Uterus (tissue), 3 donors: ENCODE measurements at regions not wholly inside any gene's neighbourhood (a gene's known extent, or its start where the extent isn't known, plus 50 kb on each side); places are given as distances from the start of the nearest gene placed in this dataset.

Source experiments
- DNase-seq, 2 donors: peaks; one replicate each; pipeline ENCODE4 v3.0.0-alpha.2; 2019 to 2020
- H3K27ac ChIP-seq, 2 donors: fragments of 200-600 bp; sonication (generic); 1 replicate in 1 of 2; 2 replicates in 1 of 2; pipeline ENCODE4 v1.5.1; 2016 to 2018
- H3K27me3 ChIP-seq, 2 donors: fragments of 200-600 bp; sonication (generic); one replicate each; pipeline ENCODE4 v1.5.1; 2018 to 2019; ENCODE audit warnings: control low read depth in 1 of 2
- H3K36me3 ChIP-seq, 2 donors: fragments of 200-600 bp; sonication (generic); one replicate each; pipeline ENCODE4 v1.5.1; 2019; ENCODE audit warnings: control low read depth in 1 of 2
- H3K4me1 ChIP-seq, 2 donors: fragments of 200-600 bp; sonication (generic); one replicate each; pipeline ENCODE4 v1.5.1; 2018 to 2019; ENCODE audit warnings: control low read depth in 1 of 2
- H3K4me3 ChIP-seq, 2 donors: fragments of 200-600 bp; sonication (generic); 1 replicate in 1 of 2; 2 replicates in 1 of 2; pipeline ENCODE4 v1.5.1; 2018 to 2019; ENCODE audit warnings: mild to moderate bottlenecking in 1 of 2
- H3K9me3 ChIP-seq, 2 donors: fragments of 200-600 bp; sonication (generic); one replicate each; pipeline ENCODE4 v1.5.1; 2019; ENCODE audit warnings: control low read depth in 1 of 2
- POLR2A ChIP-seq, 2 donors: fragments of 450-650 bp; IDR thresholded peaks; one replicate each; pipeline ENCODE4 v1.6.1; 2016; ENCODE audit warnings: antibody characterized with exemption in 2 of 2, mild to moderate bottlenecking in 1 of 2, moderate library complexity in 1 of 2
- intact Hi-C: fragments of 100-400 bp; cut with DNase I; formaldehyde crosslinking; loops from one replicate; pipeline ENCODE4 v1.15.1; 2023; ENCODE audit warnings: low total_unique reads
- TF ChIP-seq, protein P1 (sequence below), 4 experiments: fragments of 200-600 bp in 2 of 4; fragments of 450-650 bp in 2 of 4; sonication (generic) in 2 of 4; IDR thresholded peaks; one replicate each; pipeline ENCODE4 v1.5.1; 2016 to 2019; ENCODE audit warnings: antibody characterized with exemption in 4 of 4, mild to moderate bottlenecking in 2 of 4, moderate library complexity in 1 of 4
- donor health status: DM: yes; HTN: yes; CAD: no.

DNA sequence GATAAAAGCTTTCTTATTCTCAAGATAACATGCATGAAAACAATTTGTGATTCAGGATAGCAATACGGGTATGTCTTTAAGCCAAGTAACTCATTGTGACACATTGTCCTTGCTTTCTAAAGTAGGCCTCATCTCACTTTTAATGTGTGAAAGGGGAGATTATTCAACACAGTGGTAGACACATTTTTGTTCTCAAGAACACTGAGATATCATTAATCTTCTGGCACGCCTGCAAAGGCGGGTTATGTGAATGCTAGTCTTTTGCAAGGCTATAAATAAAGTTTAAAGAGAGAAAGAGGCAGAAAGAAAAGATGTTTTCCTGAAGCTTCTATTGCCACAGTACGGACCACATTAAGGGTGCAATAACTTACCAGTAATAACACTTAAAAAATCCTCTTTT lies 181.8 kb upstream of the MEF2C start:
- H3K9me3 ChIP-seq, result no peaks in the 10 kb centered on the region
- no peaks in the 10 kb centered on the region for H3K36me3 ChIP-seq
- DNase-seq, result no peak
- H3K27ac ChIP-seq, result no peak overlapping the region
- H3K4me3 ChIP-seq, result no peak overlapping the region
- no peak for TF ChIP-seq POLR2A (IDR thresholded peaks at IDR 0.05)
- TF ChIP-seq, protein P1, sequence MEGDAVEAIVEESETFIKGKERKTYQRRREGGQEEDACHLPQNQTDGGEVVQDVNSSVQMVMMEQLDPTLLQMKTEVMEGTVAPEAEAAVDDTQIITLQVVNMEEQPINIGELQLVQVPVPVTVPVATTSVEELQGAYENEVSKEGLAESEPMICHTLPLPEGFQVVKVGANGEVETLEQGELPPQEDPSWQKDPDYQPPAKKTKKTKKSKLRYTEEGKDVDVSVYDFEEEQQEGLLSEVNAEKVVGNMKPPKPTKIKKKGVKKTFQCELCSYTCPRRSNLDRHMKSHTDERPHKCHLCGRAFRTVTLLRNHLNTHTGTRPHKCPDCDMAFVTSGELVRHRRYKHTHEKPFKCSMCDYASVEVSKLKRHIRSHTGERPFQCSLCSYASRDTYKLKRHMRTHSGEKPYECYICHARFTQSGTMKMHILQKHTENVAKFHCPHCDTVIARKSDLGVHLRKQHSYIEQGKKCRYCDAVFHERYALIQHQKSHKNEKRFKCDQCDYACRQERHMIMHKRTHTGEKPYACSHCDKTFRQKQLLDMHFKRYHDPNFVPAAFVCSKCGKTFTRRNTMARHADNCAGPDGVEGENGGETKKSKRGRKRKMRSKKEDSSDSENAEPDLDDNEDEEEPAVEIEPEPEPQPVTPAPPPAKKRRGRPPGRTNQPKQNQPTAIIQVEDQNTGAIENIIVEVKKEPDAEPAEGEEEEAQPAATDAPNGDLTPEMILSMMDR (IDR thresholded peaks at IDR 0.05), result no peak
- no peaks in the 10 kb centered on the region for H3K4me1 ChIP-seq
- intact Hi-C loops, result no loop called here
- H3K27me3 ChIP-seq, result no peaks in the 10 kb centered on the region

DNA sequence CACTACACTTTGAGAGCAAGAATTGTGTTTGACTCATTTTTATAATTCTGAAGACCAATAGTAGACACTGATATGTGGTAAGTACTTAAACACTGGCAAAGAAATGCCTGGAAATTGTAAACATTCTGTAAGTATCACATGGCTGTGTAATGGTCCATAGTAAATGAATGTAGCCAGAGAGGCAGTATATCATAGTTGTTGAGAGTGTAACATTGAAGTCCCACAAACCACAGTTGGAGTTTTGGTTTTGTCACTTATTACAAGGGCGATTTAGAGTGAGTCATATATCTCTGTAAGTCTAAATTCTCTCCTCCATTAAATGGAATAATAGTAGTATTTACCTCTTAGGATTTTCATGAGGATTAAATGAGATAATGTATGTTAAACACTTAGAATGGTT lies 181.1 kb upstream of the MEF2C start:
- intact Hi-C loops, result no loop called here
- H3K9me3 ChIP-seq, result no peaks in the 10 kb centered on the region
- DNase-seq, result no peak
- TF ChIP-seq POLR2A (IDR thresholded peaks at IDR 0.05), result no peak
- TF ChIP-seq, protein P1 (IDR thresholded peaks at IDR 0.05), result no peak
- no peak overlapping the region for H3K27ac ChIP-seq
- H3K36me3 ChIP-seq, result no peaks in the 10 kb centered on the region
- H3K4me3 ChIP-seq, result no peak overlapping the region
- no peaks in the 10 kb centered on the region for H3K4me1 ChIP-seq
- H3K27me3 ChIP-seq, result no peaks in the 10 kb centered on the region

DNA sequence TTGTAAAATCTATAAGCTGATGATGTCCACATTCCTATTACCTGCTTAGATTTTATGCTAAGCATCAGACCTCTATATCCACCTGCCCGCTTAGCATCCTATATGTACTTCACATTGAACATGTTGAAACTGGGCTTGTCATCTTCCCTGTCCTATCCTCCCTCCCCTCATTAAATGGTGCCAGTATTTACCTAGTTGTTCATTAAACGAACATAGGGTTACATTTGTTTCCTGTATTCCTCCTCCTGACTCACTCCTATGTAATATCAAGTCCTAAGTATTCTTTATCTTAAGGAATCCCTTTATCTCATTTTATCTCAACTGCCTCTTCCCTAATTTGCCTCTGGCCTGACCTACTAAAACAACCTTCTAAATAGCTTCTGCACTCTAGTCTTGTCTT lies 177.8 kb upstream of the MEF2C start:
- H3K36me3 ChIP-seq, result no peaks in the 10 kb centered on the region
- no peaks in the 10 kb centered on the region for H3K27me3 ChIP-seq
- intact Hi-C loops, result no loop called here
- no peaks in the 10 kb centered on the region for H3K4me1 ChIP-seq
- no peak overlapping the region for H3K27ac ChIP-seq
- TF ChIP-seq, protein P1 (IDR thresholded peaks at IDR 0.05), result no peak
- no peak for TF ChIP-seq POLR2A (IDR thresholded peaks at IDR 0.05)
- no peak overlapping the region for H3K4me3 ChIP-seq
- DNase-seq, result no peak
- H3K9me3 ChIP-seq, result no peaks in the 10 kb centered on the region

DNA sequence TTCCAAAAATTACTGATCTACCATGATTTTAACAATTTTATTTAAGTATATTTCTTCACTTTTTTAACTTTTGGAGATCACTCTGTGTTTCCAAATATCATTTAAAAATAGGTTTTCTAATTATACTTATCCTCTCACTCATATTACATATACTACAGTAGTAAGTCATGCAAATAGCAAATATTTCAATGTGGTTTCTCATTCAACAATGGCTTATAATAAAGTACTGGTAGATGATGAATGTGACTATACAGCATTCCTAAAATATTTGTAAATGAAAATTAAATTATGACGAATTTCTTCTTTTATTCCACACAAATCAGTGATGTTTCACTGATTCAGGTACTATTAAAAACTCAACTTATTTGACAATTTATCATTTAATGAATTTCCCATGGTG lies 176.3 kb upstream of the MEF2C start:
- intact Hi-C loops, result no loop called here
- H3K9me3 ChIP-seq, result no peaks in the 10 kb centered on the region
- no peak for DNase-seq
- no peak overlapping the region for H3K4me3 ChIP-seq
- no peaks in the 10 kb centered on the region for H3K4me1 ChIP-seq
- H3K27ac ChIP-seq, result no peak overlapping the region
- no peaks in the 10 kb centered on the region for H3K27me3 ChIP-seq
- no peak for TF ChIP-seq POLR2A (IDR thresholded peaks at IDR 0.05)
- TF ChIP-seq, protein P1 (IDR thresholded peaks at IDR 0.05), result no peak
- H3K36me3 ChIP-seq, result no peaks in the 10 kb centered on the region

DNA sequence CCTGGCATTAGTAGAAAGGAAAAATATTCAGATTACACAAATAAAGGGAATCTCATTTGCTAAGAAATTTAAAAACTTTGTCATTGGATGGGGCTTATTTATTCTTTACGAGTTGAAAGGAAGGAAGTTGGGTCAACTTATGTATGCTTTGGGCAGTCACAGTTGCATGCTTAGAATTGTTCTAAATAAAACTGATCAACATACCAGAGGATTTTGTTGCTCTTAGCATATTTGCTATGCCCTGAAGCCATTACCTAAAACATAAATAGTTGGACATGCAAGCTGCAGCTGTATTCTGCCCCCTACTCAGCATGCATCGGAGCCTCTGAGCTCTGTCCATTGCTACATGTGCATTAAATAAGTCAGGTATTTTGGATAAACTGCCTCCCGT lies 172.7 kb upstream of the MEF2C start:
- H3K9me3 ChIP-seq, result no peaks in the 10 kb centered on the region
- H3K36me3 ChIP-seq, result no peaks in the 10 kb centered on the region
- no peaks in the 10 kb centered on the region for H3K4me1 ChIP-seq
- TF ChIP-seq, protein P1 (IDR thresholded peaks at IDR 0.05), result no peak
- no peak for TF ChIP-seq POLR2A (IDR thresholded peaks at IDR 0.05)
- intact Hi-C loops, result no loop called here
- H3K27ac ChIP-seq, result no peak overlapping the region
- H3K27me3 ChIP-seq, result no peaks in the 10 kb centered on the region
- DNase-seq, result no peak
- no peak overlapping the region for H3K4me3 ChIP-seq
